ENCODE measurements at regions not wholly inside any gene's neighbourhood (a gene's known extent, or its start where the extent isn't known, plus 50 kb on each side); places are given as distances from the start of the nearest gene placed in this dataset.

- TF ChIP-seq ZFP30 (CRISPR knock-in tag; IDR thresholded peaks at IDR 0.05) (no peak), TCF4 (CRISPR knock-in tag; IDR thresholded peaks at IDR 0.05; ENCODE audit: borderline replicate concordance) (no peak), ZNF70 (CRISPR knock-in tag; IDR thresholded peaks at IDR 0.05) (no peak), ISL1 (CRISPR knock-in tag; IDR thresholded peaks at IDR 0.05) (no peak), TOX (CRISPR knock-in tag; IDR thresholded peaks at IDR 0.05; ENCODE audit: borderline replicate concordance) (no peak), PATZ1 (CRISPR knock-in tag; IDR thresholded peaks at IDR 0.05; ENCODE audit: borderline replicate concordance) (no peak), SNAI2 (CRISPR knock-in tag; IDR thresholded peaks at IDR 0.05) (no peak), ESRRG (CRISPR knock-in tag; IDR thresholded peaks at IDR 0.05) (no peak), BACH2 (CRISPR knock-in tag; IDR thresholded peaks at IDR 0.05; ENCODE audit: borderline replicate concordance) (no peak), PPARA (CRISPR knock-in tag; IDR thresholded peaks at IDR 0.05; ENCODE audit: borderline replicate concordance) (no peak), GLIS3 (CRISPR knock-in tag; IDR thresholded peaks at IDR 0.05) (no peak), POU6F1 (CRISPR knock-in tag; IDR thresholded peaks at IDR 0.05; ENCODE audit: borderline replicate concordance, low read depth) (no peak), OSR1 (CRISPR knock-in tag; IDR thresholded peaks at IDR 0.05) (no peak), CSDC2 (CRISPR knock-in tag; IDR thresholded peaks at IDR 0.05) (no peak), TSHZ2 (CRISPR knock-in tag; IDR thresholded peaks at IDR 0.05) (no peak), ZNF565 (CRISPR knock-in tag; conservative IDR thresholded peaks at IDR 0.05; ENCODE audit: low read depth) (no peak), CSRNP3 (CRISPR knock-in tag; IDR thresholded peaks at IDR 0.05) (no peak), ZNF8 (CRISPR knock-in tag; IDR thresholded peaks at IDR 0.05) (no peak), CREB5 (CRISPR knock-in tag; IDR thresholded peaks at IDR 0.05; ENCODE audit: low read depth) (no peak), ZC3H10 (CRISPR knock-in tag; IDR thresholded peaks at IDR 0.05) (no peak)
- no peak for ATAC-seq
Measured at GRCh38 chr13:97521726-97522125, 87.8 kb downstream of the RAP2A start.

- no peak for ATAC-seq
Measured at GRCh38 chr13:97522243-97522642, 88.3 kb downstream of the RAP2A start.

More at GRCh38 chr13:97522243-97522642, 88.3 kb downstream of the RAP2A start:
- no peak for TF ChIP-seq GLIS3 (CRISPR knock-in tag; IDR thresholded peaks at IDR 0.05)
- no peak for TF ChIP-seq ZNF565 (CRISPR knock-in tag; conservative IDR thresholded peaks at IDR 0.05; ENCODE audit: low read depth)
- no peak for TF ChIP-seq OSR1 (CRISPR knock-in tag; IDR thresholded peaks at IDR 0.05)
- TF ChIP-seq ZFP30 (CRISPR knock-in tag; IDR thresholded peaks at IDR 0.05), result no peak
- TF ChIP-seq ZFP3 (CRISPR knock-in tag; IDR thresholded peaks at IDR 0.05), result no peak
- no peak for TF ChIP-seq SNAI2 (CRISPR knock-in tag; IDR thresholded peaks at IDR 0.05)
- no peak for TF ChIP-seq ESRRG (CRISPR knock-in tag; IDR thresholded peaks at IDR 0.05)
- TF ChIP-seq PATZ1 (CRISPR knock-in tag; IDR thresholded peaks at IDR 0.05; ENCODE audit: borderline replicate concordance), result no peak
- no peak for TF ChIP-seq ZNF8 (CRISPR knock-in tag; IDR thresholded peaks at IDR 0.05)

All from SK-N-SH treated with all-trans-retinoic acid at 6 μM for 48 hours (cell line).